ENCODE measurements at regions not wholly inside any gene's neighbourhood (a gene's known extent, or its start where the extent isn't known, plus 50 kb on each side); places are given as distances from the start of the nearest gene placed in this dataset.

GRCh38 chr13:73440296-73440895, 381.6 kb downstream of the KLF5 start:
- DNase-seq (ENCODE audit: low read depth): no peak

GRCh38 chr13:73433890-73434289, 375.1 kb downstream of the KLF5 start:
- Histone ChIP-seq H3K36me3 (ENCODE audit: control insufficient read depth, insufficient read depth, low read length) (no peaks in the 10 kb centered on the region), H3K4me3 (ENCODE audit: low read depth, low read length) (no peak overlapping the region), H3K27me3 (ENCODE audit: control insufficient read depth, insufficient read depth, low read length) (no peaks in the 10 kb centered on the region)
- no peak for FAIRE-seq
- DNase-seq (ENCODE audit: low read depth): no peak
- TF ChIP-seq CTCF (IDR thresholded peaks at IDR 0.05; ENCODE audit: insufficient read depth, low read length, severe bottlenecking): no peak

More at GRCh38 chr13:73440296-73440895, 381.6 kb downstream of the KLF5 start:
- Histone ChIP-seq H3K36me3 (ENCODE audit: control insufficient read depth, insufficient read depth, low read length) (no peaks in the 10 kb centered on the region), H3K4me3 (ENCODE audit: low read depth, low read length) (no peak overlapping the region), H3K27me3 (ENCODE audit: control insufficient read depth, insufficient read depth, low read length) (no peaks in the 10 kb centered on the region)
- FAIRE-seq: no peak
- no peak for TF ChIP-seq CTCF (IDR thresholded peaks at IDR 0.05; ENCODE audit: insufficient read depth, low read length, severe bottlenecking)

GRCh38 chr13:73433458-73433857, 374.7 kb downstream of the KLF5 start:
- FAIRE-seq: no peak
- no peaks in the 10 kb centered on the region for H3K27me3 ChIP-seq (ENCODE audit: control insufficient read depth, insufficient read depth, low read length)
- no peak for DNase-seq (ENCODE audit: low read depth)
- no peak overlapping the region for H3K4me3 ChIP-seq (ENCODE audit: low read depth, low read length)
- TF ChIP-seq CTCF (IDR thresholded peaks at IDR 0.05; ENCODE audit: insufficient read depth, low read length, severe bottlenecking): no peak
- no peaks in the 10 kb centered on the region for H3K36me3 ChIP-seq (ENCODE audit: control insufficient read depth, insufficient read depth, low read length)

GRCh38 chr13:73429701-73430100, 370.9 kb downstream of the KLF5 start:
- DNase-seq (ENCODE audit: low read depth) (peak; percentile 97), FAIRE-seq (no peak)
- no peaks in the 10 kb centered on the region for H3K27me3 ChIP-seq (ENCODE audit: control insufficient read depth, insufficient read depth, low read length)
- no peak for TF ChIP-seq CTCF (IDR thresholded peaks at IDR 0.05; ENCODE audit: insufficient read depth, low read length, severe bottlenecking)
- no peaks in the 10 kb centered on the region for H3K36me3 ChIP-seq (ENCODE audit: control insufficient read depth, insufficient read depth, low read length)
- no peak overlapping the region for H3K4me3 ChIP-seq (ENCODE audit: low read depth, low read length)

- no peak overlapping the region for H3K4me3 ChIP-seq (ENCODE audit: low read depth, low read length)
- no peaks in the 10 kb centered on the region for H3K36me3 ChIP-seq (ENCODE audit: control insufficient read depth, insufficient read depth, low read length)
- no peak for TF ChIP-seq CTCF (IDR thresholded peaks at IDR 0.05; ENCODE audit: insufficient read depth, low read length, severe bottlenecking)
- FAIRE-seq (no peak), DNase-seq (ENCODE audit: low read depth) (peak; percentile 67)
- no peaks in the 10 kb centered on the region for H3K27me3 ChIP-seq (ENCODE audit: control insufficient read depth, insufficient read depth, low read length)
Measured at GRCh38 chr13:73428706-73429105, 369.9 kb downstream of the KLF5 start.

GRCh38 chr13:73428137-73428536, 369.3 kb downstream of the KLF5 start:
- H3K4me3 ChIP-seq (ENCODE audit: low read depth, low read length): no peak overlapping the region
- FAIRE-seq (no peak), DNase-seq (ENCODE audit: low read depth) (peak; percentile 99)
- no peaks in the 10 kb centered on the region for H3K27me3 ChIP-seq (ENCODE audit: control insufficient read depth, insufficient read depth, low read length)
- TF ChIP-seq CTCF (IDR thresholded peaks at IDR 0.05; ENCODE audit: insufficient read depth, low read length, severe bottlenecking): no peak
- no peaks in the 10 kb centered on the region for H3K36me3 ChIP-seq (ENCODE audit: control insufficient read depth, insufficient read depth, low read length)
